H9 (cell line): ENCODE measurements at regions not wholly inside any gene's neighbourhood (a gene's known extent, or its start where the extent isn't known, plus 50 kb on each side); places are given as distances from the start of the nearest gene placed in this dataset.

Experiments
- DNase-seq: peaks from one replicate; pipeline ENCODE4 v3.0.0-alpha.2; 2017
- H2AFZ ChIP-seq: one replicate; pipeline ENCODE4 v1.6.1; 2013; ENCODE audit warnings: mild to moderate bottlenecking, low read length, control low read depth, moderate library complexity
- H2AK5ac ChIP-seq: 2 replicates; pipeline ENCODE4 v1.6.1; 2013; ENCODE audit warnings: low read length, control low read depth, mixed read lengths; ENCODE audit not compliant: insufficient read length
- H2BK120ac ChIP-seq: one replicate; pipeline ENCODE4 v1.6.1; 2013; ENCODE audit warnings: low read depth, mild to moderate bottlenecking, low read length, control low read depth, inconsistent platforms; ENCODE audit not compliant: poor library complexity, severe bottlenecking
- H2BK12ac ChIP-seq: 2 replicates; pipeline ENCODE4 v1.6.1; 2013; ENCODE audit warnings: low read length, control low read depth, mixed read lengths, low read depth; ENCODE audit not compliant: insufficient read length
- H2BK15ac ChIP-seq: 2 replicates; pipeline ENCODE4 v1.6.1; 2013; ENCODE audit warnings: low read depth, low read length, control low read depth
- H2BK20ac ChIP-seq: one replicate; pipeline ENCODE4 v1.6.1; 2013; ENCODE audit warnings: low read depth, mild to moderate bottlenecking, low read length, control low read depth, inconsistent platforms; ENCODE audit not compliant: poor library complexity, severe bottlenecking
- H2BK5ac ChIP-seq: 2 replicates; pipeline ENCODE4 v1.6.1; 2013; ENCODE audit warnings: low read length, control low read depth, mixed read lengths; ENCODE audit not compliant: insufficient read length
- H3K14ac ChIP-seq: 2 replicates; pipeline ENCODE4 v1.6.1; 2013; ENCODE audit warnings: low read length, control low read depth; ENCODE audit not compliant: insufficient read depth
- H3K18ac ChIP-seq: 2 replicates; pipeline ENCODE4 v1.6.1; 2013; ENCODE audit warnings: low read depth, mild to moderate bottlenecking, mixed read lengths, low read length, control low read depth; ENCODE audit not compliant: insufficient read length
- H3K23ac ChIP-seq: 2 replicates; pipeline ENCODE4 v1.6.1; 2013; ENCODE audit warnings: low read length, control low read depth, mixed read lengths, low read depth; ENCODE audit not compliant: insufficient read length
- H3K23me2 ChIP-seq: 2 replicates; pipeline ENCODE4 v1.6.1; 2013; ENCODE audit warnings: low read depth, mild to moderate bottlenecking, mixed read lengths, low read length, control low read depth; ENCODE audit not compliant: insufficient read length, poor library complexity, severe bottlenecking
- H3K27ac ChIP-seq: 2 replicates; pipeline ENCODE4 v1.5.1; 2013; ENCODE audit warnings: low read length, control low read depth, mixed read lengths, low read depth; ENCODE audit not compliant: insufficient read length
- H3K27me3 ChIP-seq: 2 replicates; pipeline ENCODE4 v1.6.1; 2013; ENCODE audit warnings: low read length, control low read depth, inconsistent platforms; ENCODE audit not compliant: insufficient read depth
- H3K4ac ChIP-seq: 2 replicates; pipeline ENCODE4 v1.6.1; 2013; ENCODE audit warnings: low read depth, mild to moderate bottlenecking, control low read depth, inconsistent platforms, low read length, moderate library complexity
- H3K4me1 ChIP-seq: 2 replicates; pipeline ENCODE4 v1.6.1; 2013; ENCODE audit warnings: low read length, control low read depth, inconsistent platforms; ENCODE audit not compliant: insufficient read depth
- H3K4me2 ChIP-seq: 2 replicates; pipeline ENCODE4 v1.6.1; 2013; ENCODE audit warnings: low read length, control low read depth, mixed read lengths; ENCODE audit not compliant: insufficient read length, insufficient read depth
- H3K56ac ChIP-seq: 2 replicates; pipeline ENCODE4 v1.6.1; 2013; ENCODE audit warnings: low read depth, mild to moderate bottlenecking, mixed read lengths, low read length, control low read depth; ENCODE audit not compliant: insufficient read length
- H3K79me1 ChIP-seq: 2 replicates; pipeline ENCODE4 v1.6.1; 2013; ENCODE audit warnings: low read depth, mild to moderate bottlenecking, moderate library complexity, low read length, control low read depth, inconsistent platforms; ENCODE audit not compliant: insufficient read depth, poor library complexity, severe bottlenecking
- H3K79me2 ChIP-seq: 2 replicates; pipeline ENCODE4 v1.6.1; 2013; ENCODE audit warnings: low read length, control low read depth, inconsistent platforms; ENCODE audit not compliant: insufficient read depth
- H3K9ac ChIP-seq: 2 replicates; pipeline ENCODE4 v1.6.1; 2013; ENCODE audit warnings: low read length, control low read depth, mixed read lengths; ENCODE audit not compliant: insufficient read length; ENCODE audit errors: extremely low read depth
- H3K9me3 ChIP-seq: one replicate; pipeline ENCODE4 v1.6.1; 2013; ENCODE audit warnings: low read depth, low read length, inconsistent platforms; ENCODE audit not compliant: control insufficient read depth
- H3T11ph ChIP-seq: one replicate; pipeline ENCODE4 v1.6.1; 2013; ENCODE audit warnings: mild to moderate bottlenecking, low read length, control low read depth, inconsistent platforms
- H4K20me1 ChIP-seq: one replicate; pipeline ENCODE4 v1.6.1; 2013; ENCODE audit not compliant: control insufficient read depth, insufficient read length, insufficient read depth
- H4K5ac ChIP-seq: 2 replicates; pipeline ENCODE4 v1.6.1; 2013; ENCODE audit warnings: low read depth, mild to moderate bottlenecking, mixed read lengths, low read length, control low read depth; ENCODE audit not compliant: insufficient read length
- H4K8ac ChIP-seq: replicated peaks from 2 replicates; pipeline ENCODE4 v1.6.1; 2013; ENCODE audit warnings: low read length, control low read depth, mixed read lengths, low read depth; ENCODE audit not compliant: insufficient read length
- H4K91ac ChIP-seq: 2 replicates; pipeline ENCODE4 v1.6.1; 2013; ENCODE audit warnings: low read depth, mild to moderate bottlenecking, moderate library complexity, mixed read lengths, low read length, control low read depth; ENCODE audit not compliant: insufficient read length
- H3K27ac Mint-ChIP-seq, 3 experiments: 2 replicates in 2 of 3; 3 replicates in 1 of 3; pipeline ENCODE4 v1.8.0; 2020 to 2021; ENCODE audit warnings: mixed read lengths in 3 of 3, mild to moderate bottlenecking in 1 of 3, moderate library complexity in 1 of 3
- H3K27me3 Mint-ChIP-seq: 2 replicates; pipeline ENCODE4 v1.8.0; 2021; ENCODE audit warnings: low read depth, mild to moderate bottlenecking, moderate library complexity, mixed read lengths
- H3K36me3 Mint-ChIP-seq, 3 experiments: 2 replicates in 2 of 3; 3 replicates in 1 of 3; pipeline ENCODE4 v1.8.0; 2020 to 2021; ENCODE audit warnings: low read depth in 3 of 3, mixed read lengths in 3 of 3; ENCODE audit not compliant: insufficient read depth in 1 of 3
- H3K4me1 Mint-ChIP-seq, 2 experiments: 2 replicates each; pipeline ENCODE4 v1.8.0; 2020; ENCODE audit warnings: mixed read lengths in 2 of 2
- H3K4me3 Mint-ChIP-seq, 2 experiments: 2 replicates in 1 of 2; 3 replicates in 1 of 2; pipeline ENCODE4 v1.8.0; 2020 to 2021; ENCODE audit warnings: mild to moderate bottlenecking in 2 of 2, mixed read lengths in 2 of 2, moderate library complexity in 1 of 2
- H3K9me3 Mint-ChIP-seq, 2 experiments: 2 replicates in 1 of 2; 3 replicates in 1 of 2; pipeline ENCODE4 v1.8.0; 2020; ENCODE audit warnings: mild to moderate bottlenecking in 2 of 2, mixed read lengths in 2 of 2, moderate library complexity in 1 of 2
- CTCF ChIP-seq: fragments of 200-600 bp; sonication (generic); conservative IDR thresholded peaks from 3 replicates; pipeline ENCODE4 v1.8.0; 2021; ENCODE audit warnings: antibody characterized with exemption, mild to moderate bottlenecking
- WGBS: extraction: QIAGEN DNeasy Blood & Tissue Kit; methylation state at CpG from one replicate; pipeline ENCODE4 v1.1.7; 2013; ENCODE audit warnings: missing lambda C conversion rate, low lambda C conversion rate, mixed read lengths; ENCODE audit not compliant: insufficient read length; ENCODE audit errors: extremely low coverage; 5-methylcytosine and 5-hydroxymethylcytosine counted together

- peaks cover 4 to 36% (median 16%) of the 10 kb centered on the region in 3 experiments; a peak in 6 of 7 replicates for H3K36me3 Mint-ChIP-seq
- no peak overlapping the region for H3K4me2 ChIP-seq
These were observed 640.6 kb downstream of the TBC1D22A start for GRCh38 chr22:47402876-47403525.

More at GRCh38 chr22:47402876-47403525, 640.6 kb downstream of the TBC1D22A start:
- Histone ChIP-seq H2BK5ac (no peak overlapping the region), H2BK12ac (no peak overlapping the region), H3K27ac (no peak overlapping the region), H4K5ac (no peak overlapping the region), H4K20me1 (no peaks in the 10 kb centered on the region), H4K91ac (no peak overlapping the region), H2BK20ac (no peak overlapping the region), H3K9ac (no peak overlapping the region), H3K23ac (no peak overlapping the region), H3K79me2 (no peaks in the 10 kb centered on the region), H3K14ac (no peak overlapping the region), H2AK5ac (no peak overlapping the region), H3K4me1 (no peaks in the 10 kb centered on the region), H2BK120ac (no peak overlapping the region), H3K56ac (no peak overlapping the region), H3K79me1 (no peaks in the 10 kb centered on the region), H3K23me2 (no peaks in the 10 kb centered on the region), H2AFZ (no peak overlapping the region), H3K18ac (no peak overlapping the region), H3K27me3 (no peaks in the 10 kb centered on the region), H2BK15ac (no peak overlapping the region), H4K8ac (no peak overlapping the region), H3K4ac (no peak overlapping the region), H3K9me3 (peaks cover 97% of the 10 kb centered on the region), H3T11ph (no peak overlapping the region)
- no peak for TF ChIP-seq CTCF
- no CpG with 5 or more reads among the region's 14 CpGs for WGBS
- no peak overlapping the region; a peak in 1 of 7 replicates for H3K27ac Mint-ChIP-seq
- peaks cover 3% of the 10 kb centered on the region for H3K27me3 Mint-ChIP-seq
- H3K4me3 Mint-ChIP-seq: no peak overlapping the region
- H3K4me1 Mint-ChIP-seq: no peaks in the 10 kb centered on the region
- no peak for DNase-seq
- peaks cover 85 to 97% of the 10 kb centered on the region in 2 experiments for H3K9me3 Mint-ChIP-seq
